ENCODE measurements at regions not wholly inside any gene's neighbourhood (a gene's known extent, or its start where the extent isn't known, plus 50 kb on each side); places are given as distances from the start of the nearest gene placed in this dataset.

- H3K9ac ChIP-seq (ENCODE audit: extremely low read depth, insufficient read length, low read length): no peak overlapping the region
- TF ChIP-seq, protein P1, sequence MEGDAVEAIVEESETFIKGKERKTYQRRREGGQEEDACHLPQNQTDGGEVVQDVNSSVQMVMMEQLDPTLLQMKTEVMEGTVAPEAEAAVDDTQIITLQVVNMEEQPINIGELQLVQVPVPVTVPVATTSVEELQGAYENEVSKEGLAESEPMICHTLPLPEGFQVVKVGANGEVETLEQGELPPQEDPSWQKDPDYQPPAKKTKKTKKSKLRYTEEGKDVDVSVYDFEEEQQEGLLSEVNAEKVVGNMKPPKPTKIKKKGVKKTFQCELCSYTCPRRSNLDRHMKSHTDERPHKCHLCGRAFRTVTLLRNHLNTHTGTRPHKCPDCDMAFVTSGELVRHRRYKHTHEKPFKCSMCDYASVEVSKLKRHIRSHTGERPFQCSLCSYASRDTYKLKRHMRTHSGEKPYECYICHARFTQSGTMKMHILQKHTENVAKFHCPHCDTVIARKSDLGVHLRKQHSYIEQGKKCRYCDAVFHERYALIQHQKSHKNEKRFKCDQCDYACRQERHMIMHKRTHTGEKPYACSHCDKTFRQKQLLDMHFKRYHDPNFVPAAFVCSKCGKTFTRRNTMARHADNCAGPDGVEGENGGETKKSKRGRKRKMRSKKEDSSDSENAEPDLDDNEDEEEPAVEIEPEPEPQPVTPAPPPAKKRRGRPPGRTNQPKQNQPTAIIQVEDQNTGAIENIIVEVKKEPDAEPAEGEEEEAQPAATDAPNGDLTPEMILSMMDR (conservative IDR thresholded peaks at IDR 0.05): no peak
- no peak overlapping the region for H4K91ac ChIP-seq (ENCODE audit: insufficient read length, low read depth, low read length)
- H3K23me2 ChIP-seq (ENCODE audit: insufficient read length, low read depth, low read length, poor library complexity, severe bottlenecking): no peaks in the 10 kb centered on the region
- no peak overlapping the region for H3K18ac ChIP-seq (ENCODE audit: insufficient read length, low read depth, low read length)
- no peak overlapping the region for H3K4ac ChIP-seq (ENCODE audit: low read depth, low read length)
- H2BK5ac ChIP-seq (ENCODE audit: insufficient read length, low read length): no peak overlapping the region
- H2BK12ac ChIP-seq (ENCODE audit: insufficient read length, low read depth, low read length): no peak overlapping the region
- H4K8ac ChIP-seq (replicated peaks; ENCODE audit: insufficient read length, low read depth, low read length): no peak overlapping the region
- H2AFZ ChIP-seq (ENCODE audit: low read length): no peak overlapping the region
- H3K56ac ChIP-seq (ENCODE audit: insufficient read length, low read depth, low read length): no peak overlapping the region
- H3T11ph ChIP-seq (ENCODE audit: low read length): no peak overlapping the region
- H3K4me2 ChIP-seq (ENCODE audit: insufficient read depth, insufficient read length, low read length): no peak overlapping the region
- no peak overlapping the region for H3K23ac ChIP-seq (ENCODE audit: insufficient read length, low read depth, low read length)
- no peak overlapping the region for H2BK15ac ChIP-seq (ENCODE audit: low read depth, low read length)
- H3K27me3 ChIP-seq (ENCODE audit: insufficient read depth, low read length): no peaks in the 10 kb centered on the region
- H3K36me3 Mint-ChIP-seq (ENCODE audit: insufficient read depth in 1 of 3, low read depth in 3 of 3): no peaks in the 10 kb centered on the region
- no peaks in the 10 kb centered on the region; the same call in 1 of the 2 replicates for H3K4me1 ChIP-seq (ENCODE audit: insufficient read depth, low read length)
- H3K4me1 Mint-ChIP-seq: peaks cover 19 to 26% of the 10 kb centered on the region in 2 experiments
- H2BK120ac ChIP-seq (ENCODE audit: low read depth, low read length, poor library complexity, severe bottlenecking): no peak overlapping the region
- H3K14ac ChIP-seq (ENCODE audit: insufficient read depth, low read length): no peak overlapping the region
- no peaks in the 10 kb centered on the region for H4K20me1 ChIP-seq (ENCODE audit: control insufficient read depth, insufficient read depth, insufficient read length)
- WGBS (ENCODE audit: extremely low coverage, insufficient read length, low lambda C conversion rate): no CpG with 5 or more reads among the region's 2 CpGs
- no peak overlapping the region for H4K5ac ChIP-seq (ENCODE audit: insufficient read length, low read depth, low read length)
- H3K9me3 Mint-ChIP-seq: no peaks in the 10 kb centered on the region
- H3K9me3 ChIP-seq (ENCODE audit: control insufficient read depth, low read depth, low read length): no peaks in the 10 kb centered on the region
- H3K4me3 Mint-ChIP-seq: no peak overlapping the region
- H3K27ac ChIP-seq (ENCODE audit: insufficient read length, low read depth, low read length): no peak overlapping the region
- H3K27me3 Mint-ChIP-seq (ENCODE audit: low read depth): peaks cover 3% of the 10 kb centered on the region
- no peak overlapping the region for H2AK5ac ChIP-seq (ENCODE audit: insufficient read length, low read length)
- no peak for DNase-seq
- H3K79me2 ChIP-seq (ENCODE audit: insufficient read depth, low read length): no peaks in the 10 kb centered on the region
- H3K27ac Mint-ChIP-seq: no peak overlapping the region; a peak in 1 of 7 replicates
- H3K79me1 ChIP-seq (ENCODE audit: insufficient read depth, low read depth, low read length, poor library complexity, severe bottlenecking): no peaks in the 10 kb centered on the region
- H2BK20ac ChIP-seq (ENCODE audit: low read depth, low read length, poor library complexity, severe bottlenecking): no peak overlapping the region
Observed at GRCh38 chr2:64908406-64908805, 80.8 kb upstream of the SLC1A4 start.

All from H9 (cell line).